ENCODE measurements at regions not wholly inside any gene's neighbourhood (a gene's known extent, or its start where the extent isn't known, plus 50 kb on each side); places are given as distances from the start of the nearest gene placed in this dataset.

- Histone ChIP-seq H3K9me3 (ENCODE audit: low read depth) (no peaks in the 10 kb centered on the region), H3K36me3 (ENCODE audit: low read depth) (no peaks in the 10 kb centered on the region), H3K4me1 (ENCODE audit: insufficient read depth) (no peaks in the 10 kb centered on the region), H3K27ac (no peak overlapping the region), H3F3A (ENCODE audit: insufficient read depth) (no peaks in the 10 kb centered on the region), H3K4me3 (no peak overlapping the region), H3K4me2 (ENCODE audit: unreplicated experiment) (no peak overlapping the region), H3K9me2 (ENCODE audit: insufficient read depth) (no peaks in the 10 kb centered on the region), H3K79me2 (ENCODE audit: insufficient read depth) (no peaks in the 10 kb centered on the region), H4K20me1 (ENCODE audit: insufficient read depth) (no peaks in the 10 kb centered on the region), H2AFZ (no peak overlapping the region), H3K27me3 (replicated peaks; ENCODE audit: insufficient read depth) (peaks cover 3% of the 10 kb centered on the region; the same call in 1 of the 2 replicates), H3K9ac (no peak overlapping the region)
- TF ChIP-seq EZH2 (IDR thresholded peaks at IDR 0.05; ENCODE audit: insufficient read depth, poor library complexity, severe bottlenecking) = no peak
- TF ChIP-seq EZH2phosphoT487 (IDR thresholded peaks at IDR 0.05; ENCODE audit: insufficient read depth, low read depth) = no peak
- DNase-seq = peak; percentile 6
- 39 to 42% methylated on average over 5 of the region's 5 CpGs for WGBS, 2 experiments (ENCODE audit: low coverage in 1 of 2, low lambda C conversion rate in 2 of 2, missing lambda C conversion rate in 2 of 2)
- in situ Hi-C loops (cut with MboI) = no loop called here
These were observed 601.7 kb upstream of the VRK2 start for GRCh38 chr2:57444752-57445430.

- Histone ChIP-seq H4K20me1 (ENCODE audit: insufficient read depth) (no peaks in the 10 kb centered on the region), H3K9me2 (ENCODE audit: insufficient read depth) (no peaks in the 10 kb centered on the region), H3K27me3 (replicated peaks; ENCODE audit: insufficient read depth) (peaks cover 3% of the 10 kb centered on the region; the same call in 1 of the 2 replicates), H3K9ac (no peak overlapping the region), H3F3A (ENCODE audit: insufficient read depth) (no peaks in the 10 kb centered on the region), H3K79me2 (ENCODE audit: insufficient read depth) (no peaks in the 10 kb centered on the region), H3K4me1 (ENCODE audit: insufficient read depth) (no peaks in the 10 kb centered on the region), H3K4me3 (no peak overlapping the region), H3K36me3 (ENCODE audit: low read depth) (no peaks in the 10 kb centered on the region), H3K4me2 (ENCODE audit: unreplicated experiment) (no peak overlapping the region), H3K27ac (no peak overlapping the region), H3K9me3 (ENCODE audit: low read depth) (no peaks in the 10 kb centered on the region), H2AFZ (no peak overlapping the region)
- 5 to 13% methylated on average over 3 of the region's 3 CpGs for WGBS, 2 experiments (ENCODE audit: low coverage in 1 of 2, low lambda C conversion rate in 2 of 2, missing lambda C conversion rate in 2 of 2)
- TF ChIP-seq EZH2 (IDR thresholded peaks at IDR 0.05; ENCODE audit: insufficient read depth, poor library complexity, severe bottlenecking) (no peak), EZH2phosphoT487 (IDR thresholded peaks at IDR 0.05; ENCODE audit: insufficient read depth, low read depth) (no peak)
- no peak for DNase-seq
- in situ Hi-C loops (cut with MboI) = no loop called here
These were observed 597.8 kb upstream of the VRK2 start for GRCh38 chr2:57448816-57449215.

DNA sequence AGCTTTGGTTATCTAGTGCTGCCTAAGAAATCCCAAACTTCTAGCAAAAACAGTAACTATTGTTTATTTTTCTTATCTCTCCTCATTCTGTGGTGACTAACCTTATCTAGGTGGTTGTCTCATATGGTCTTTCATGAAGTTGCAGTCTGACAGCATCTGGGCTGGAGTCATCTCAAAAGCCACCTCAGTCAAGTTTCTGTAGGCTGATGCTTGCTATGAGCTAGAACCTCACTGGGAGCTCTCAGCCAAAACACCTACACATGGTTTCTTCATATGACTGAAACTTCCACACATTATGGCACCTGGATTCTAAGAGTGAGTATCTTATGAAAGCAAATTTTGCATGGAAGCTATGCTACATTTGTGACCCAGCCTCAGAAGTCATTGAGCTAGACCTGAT lies 596.4 kb upstream of the VRK2 start:
- H3K36me3 ChIP-seq (ENCODE audit: low read depth) = no peaks in the 10 kb centered on the region
- DNase-seq = no peak
- H4K20me1 ChIP-seq (ENCODE audit: insufficient read depth) = no peaks in the 10 kb centered on the region
- H3K79me2 ChIP-seq (ENCODE audit: insufficient read depth) = no peaks in the 10 kb centered on the region
- no peaks in the 10 kb centered on the region for H3K4me1 ChIP-seq (ENCODE audit: insufficient read depth)
- no peak overlapping the region for H2AFZ ChIP-seq
- H3K9ac ChIP-seq = no peak overlapping the region
- H3K4me3 ChIP-seq = no peak overlapping the region
- H3K4me2 ChIP-seq (ENCODE audit: unreplicated experiment) = no peak overlapping the region
- H3K9me2 ChIP-seq (ENCODE audit: insufficient read depth) = no peaks in the 10 kb centered on the region
- H3F3A ChIP-seq (ENCODE audit: insufficient read depth) = no peaks in the 10 kb centered on the region
- peaks cover 3% of the 10 kb centered on the region; the same call in 1 of the 2 replicates for H3K27me3 ChIP-seq (replicated peaks; ENCODE audit: insufficient read depth)
- no peaks in the 10 kb centered on the region for H3K9me3 ChIP-seq (ENCODE audit: low read depth)
- no peak overlapping the region for H3K27ac ChIP-seq
- TF ChIP-seq EZH2 (IDR thresholded peaks at IDR 0.05; ENCODE audit: insufficient read depth, poor library complexity, severe bottlenecking) (no peak), EZH2phosphoT487 (IDR thresholded peaks at IDR 0.05; ENCODE audit: insufficient read depth, low read depth) (no peak)
- in situ Hi-C loops (cut with MboI) = no loop called here

DNA sequence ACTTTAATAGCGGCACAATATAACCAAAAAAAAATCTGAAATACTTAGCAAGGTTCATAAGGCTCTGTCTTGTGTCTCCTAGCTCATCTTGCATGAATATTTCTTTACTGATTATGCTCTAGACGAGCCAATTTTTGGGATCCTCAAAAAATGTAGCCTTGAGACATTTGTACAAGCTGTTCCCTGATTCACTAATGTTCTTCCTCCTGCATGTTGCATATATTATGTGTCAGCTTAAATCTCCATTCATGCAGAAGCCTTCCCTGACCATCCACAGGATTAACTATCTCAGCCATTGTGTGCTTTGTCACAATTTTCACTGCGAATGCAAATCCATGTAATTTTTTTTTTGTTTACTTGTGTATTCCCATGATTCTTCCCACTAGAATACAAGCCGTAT lies 594.0 kb upstream of the VRK2 start:
- Histone ChIP-seq H3K4me2 (ENCODE audit: unreplicated experiment) (no peak overlapping the region), H3F3A (ENCODE audit: insufficient read depth) (no peaks in the 10 kb centered on the region), H2AFZ (no peak overlapping the region), H4K20me1 (ENCODE audit: insufficient read depth) (no peaks in the 10 kb centered on the region), H3K4me3 (no peak overlapping the region), H3K4me1 (ENCODE audit: insufficient read depth) (no peaks in the 10 kb centered on the region), H3K9me2 (ENCODE audit: insufficient read depth) (no peaks in the 10 kb centered on the region), H3K36me3 (ENCODE audit: low read depth) (no peaks in the 10 kb centered on the region), H3K9me3 (ENCODE audit: low read depth) (no peaks in the 10 kb centered on the region), H3K27ac (no peak overlapping the region), H3K79me2 (ENCODE audit: insufficient read depth) (no peaks in the 10 kb centered on the region), H3K9ac (no peak overlapping the region), H3K27me3 (replicated peaks; ENCODE audit: insufficient read depth) (peaks cover 3% of the 10 kb centered on the region; the same call in 1 of the 2 replicates)
- no peak for DNase-seq
- 37 to 47% methylated on average over 4 of the region's 4 CpGs for WGBS, 2 experiments (ENCODE audit: low coverage in 1 of 2, low lambda C conversion rate in 2 of 2, missing lambda C conversion rate in 2 of 2)
- TF ChIP-seq EZH2 (IDR thresholded peaks at IDR 0.05; ENCODE audit: insufficient read depth, poor library complexity, severe bottlenecking) (no peak), EZH2phosphoT487 (IDR thresholded peaks at IDR 0.05; ENCODE audit: insufficient read depth, low read depth) (no peak)
- in situ Hi-C loops (cut with MboI) = no loop called here

- Histone ChIP-seq H3K4me3 (no peak overlapping the region), H3F3A (ENCODE audit: insufficient read depth) (no peaks in the 10 kb centered on the region), H2AFZ (no peak overlapping the region), H3K27ac (no peak overlapping the region), H3K9me3 (ENCODE audit: low read depth) (no peaks in the 10 kb centered on the region), H3K4me1 (ENCODE audit: insufficient read depth) (no peaks in the 10 kb centered on the region), H3K79me2 (ENCODE audit: insufficient read depth) (no peaks in the 10 kb centered on the region), H4K20me1 (ENCODE audit: insufficient read depth) (no peaks in the 10 kb centered on the region), H3K36me3 (ENCODE audit: low read depth) (no peaks in the 10 kb centered on the region), H3K9me2 (ENCODE audit: insufficient read depth) (no peaks in the 10 kb centered on the region), H3K4me2 (ENCODE audit: unreplicated experiment) (no peak overlapping the region), H3K27me3 (replicated peaks; ENCODE audit: insufficient read depth) (no peaks in the 10 kb centered on the region), H3K9ac (no peak overlapping the region)
- TF ChIP-seq EZH2phosphoT487 (IDR thresholded peaks at IDR 0.05; ENCODE audit: insufficient read depth, low read depth) (no peak), EZH2 (IDR thresholded peaks at IDR 0.05; ENCODE audit: insufficient read depth, poor library complexity, severe bottlenecking) (no peak)
- no peak for DNase-seq
- in situ Hi-C loops (cut with MboI) = no loop called here
- WGBS, 2 experiments (ENCODE audit: low coverage in 1 of 2, low lambda C conversion rate in 2 of 2, missing lambda C conversion rate in 2 of 2) = 58 to 65% methylated on average over 1 of the region's 1 CpG
These were observed 592.7 kb upstream of the VRK2 start for GRCh38 chr2:57453945-57454344.

Data from GM23248 (cell line).